ENCODE measurements at regions not wholly inside any gene's neighbourhood (a gene's known extent, or its start where the extent isn't known, plus 50 kb on each side); places are given as distances from the start of the nearest gene placed in this dataset.

DNA sequence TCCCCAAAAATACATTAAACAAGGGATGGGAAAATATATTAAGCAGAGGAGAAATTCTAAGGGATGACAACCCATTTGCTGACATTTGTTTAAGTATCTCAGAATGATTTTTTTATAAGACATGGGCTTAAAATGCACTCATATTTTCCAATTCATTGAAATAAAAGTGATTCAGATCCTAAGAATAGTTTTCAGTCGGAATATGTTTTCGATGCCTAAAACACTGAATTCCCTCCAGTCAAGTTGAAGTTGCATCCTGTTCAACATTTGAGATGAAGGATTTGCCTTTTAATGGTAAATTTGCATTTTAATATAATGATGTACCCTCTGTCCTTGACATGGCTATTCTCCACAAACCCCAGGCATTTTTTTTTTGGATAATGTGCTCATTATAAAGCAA is 79.3 kb downstream of the PTCHD4 start:
- TF ChIP-seq, protein P1, sequence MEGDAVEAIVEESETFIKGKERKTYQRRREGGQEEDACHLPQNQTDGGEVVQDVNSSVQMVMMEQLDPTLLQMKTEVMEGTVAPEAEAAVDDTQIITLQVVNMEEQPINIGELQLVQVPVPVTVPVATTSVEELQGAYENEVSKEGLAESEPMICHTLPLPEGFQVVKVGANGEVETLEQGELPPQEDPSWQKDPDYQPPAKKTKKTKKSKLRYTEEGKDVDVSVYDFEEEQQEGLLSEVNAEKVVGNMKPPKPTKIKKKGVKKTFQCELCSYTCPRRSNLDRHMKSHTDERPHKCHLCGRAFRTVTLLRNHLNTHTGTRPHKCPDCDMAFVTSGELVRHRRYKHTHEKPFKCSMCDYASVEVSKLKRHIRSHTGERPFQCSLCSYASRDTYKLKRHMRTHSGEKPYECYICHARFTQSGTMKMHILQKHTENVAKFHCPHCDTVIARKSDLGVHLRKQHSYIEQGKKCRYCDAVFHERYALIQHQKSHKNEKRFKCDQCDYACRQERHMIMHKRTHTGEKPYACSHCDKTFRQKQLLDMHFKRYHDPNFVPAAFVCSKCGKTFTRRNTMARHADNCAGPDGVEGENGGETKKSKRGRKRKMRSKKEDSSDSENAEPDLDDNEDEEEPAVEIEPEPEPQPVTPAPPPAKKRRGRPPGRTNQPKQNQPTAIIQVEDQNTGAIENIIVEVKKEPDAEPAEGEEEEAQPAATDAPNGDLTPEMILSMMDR (conservative IDR thresholded peaks at IDR 0.05), result no peak
- no peak for TF ChIP-seq EZH2 (IDR thresholded peaks at IDR 0.05; ENCODE audit: low read depth)

Measured in PC-9 (cell line).